A673 (cell line): ENCODE measurements at regions not wholly inside any gene's neighbourhood (a gene's known extent, or its start where the extent isn't known, plus 50 kb on each side); places are given as distances from the start of the nearest gene placed in this dataset.

Experiments
- BruUV-seq: library from RNA; stranded (reverse); fragments of 400-500 nt; replicated peaks from 2 replicates; lab custom pipeline; 2021; lab: Mats Ljungman, UMichigan
- CTCF ChIA-PET: fragments of 300-600 bp; sonication (Branson Sonifier 250); formaldehyde crosslinking; loops from one replicate; lab custom pipeline; 2022; ENCODE audit warnings: antibody characterized with exemption; lab: Charles Lee
- POLR2A ChIA-PET: fragments of 300-600 bp; sonication (Branson Sonifier 250); formaldehyde crosslinking; loops from one replicate; lab custom pipeline; 2022; ENCODE audit warnings: antibody characterized with exemption; ENCODE audit not compliant: low non-redundant PET; lab: Charles Lee
- DNase-seq: peaks from one replicate; pipeline ENCODE4 v3.0.0-alpha.2; 2015; ENCODE audit warnings: low spot score
- H3K27ac ChIP-seq: fragments of 200-600 bp; sonication (generic); 2 replicates; pipeline ENCODE4 v1.5.1; 2016; ENCODE audit warnings: mixed run types, low read depth, mild to moderate bottlenecking, mixed read lengths, antibody characterized with exemption, low read length; ENCODE audit not compliant: poor library complexity, severe bottlenecking
- H3K27me3 ChIP-seq: fragments of 200-600 bp; sonication (generic); replicated peaks from 2 replicates; pipeline ENCODE4 v1.6.1; 2017; ENCODE audit warnings: mixed run types, low read depth, mild to moderate bottlenecking, mixed read lengths, antibody characterized with exemption, low read length; ENCODE audit not compliant: insufficient read depth, poor library complexity
- H3K36me3 ChIP-seq: fragments of 200-600 bp; sonication (generic); 2 replicates; pipeline ENCODE4 v1.6.1; 2016; ENCODE audit warnings: mixed run types, mild to moderate bottlenecking, mixed read lengths, antibody characterized with exemption, low read length; ENCODE audit not compliant: insufficient read depth, poor library complexity, severe bottlenecking
- H3K4me1 ChIP-seq: fragments of 200-600 bp; sonication (generic); 2 replicates; pipeline ENCODE4 v1.6.1; 2017; ENCODE audit warnings: mixed run types, mild to moderate bottlenecking, mixed read lengths, antibody characterized with exemption, low read length; ENCODE audit not compliant: insufficient read depth, poor library complexity, severe bottlenecking
- H3K4me3 ChIP-seq: fragments of 200-600 bp; sonication (generic); 2 replicates; pipeline ENCODE4 v1.5.1; 2016; ENCODE audit warnings: low read depth, mixed run types, mild to moderate bottlenecking, mixed read lengths, low read length; ENCODE audit not compliant: poor library complexity, severe bottlenecking
- H3K9me3 ChIP-seq: fragments of 200-600 bp; sonication (generic); 2 replicates; pipeline ENCODE4 v1.6.1; 2016; ENCODE audit warnings: mixed run types, low read depth, mild to moderate bottlenecking, mixed read lengths, antibody characterized with exemption, low read length; ENCODE audit not compliant: poor library complexity, severe bottlenecking
- EZH2 ChIP-seq: fragments of 200-600 bp; sonication (generic); IDR thresholded peaks from 2 replicates; pipeline ENCODE4 v1.6.1; 2017; ENCODE audit warnings: borderline replicate concordance, low read depth, mild to moderate bottlenecking, mixed read lengths, antibody characterized with exemption, low read length; ENCODE audit not compliant: poor library complexity, severe bottlenecking
- intact Hi-C: fragments of 100-400 bp; cut with micrococcal nuclease; formaldehyde crosslinking; loops from one replicate; pipeline ENCODE4 v1.10.0; 2022; ENCODE audit not compliant: unreplicated experiment
- TF ChIP-seq, protein P1 (sequence below): fragments of 300-800, 200-600 bp; sonication (generic); conservative IDR thresholded peaks from 2 replicates; pipeline ENCODE4 v1.5.1; 2017; ENCODE audit warnings: low read depth, mild to moderate bottlenecking, antibody characterized with exemption, low read length, moderate library complexity, mixed read lengths

DNA sequence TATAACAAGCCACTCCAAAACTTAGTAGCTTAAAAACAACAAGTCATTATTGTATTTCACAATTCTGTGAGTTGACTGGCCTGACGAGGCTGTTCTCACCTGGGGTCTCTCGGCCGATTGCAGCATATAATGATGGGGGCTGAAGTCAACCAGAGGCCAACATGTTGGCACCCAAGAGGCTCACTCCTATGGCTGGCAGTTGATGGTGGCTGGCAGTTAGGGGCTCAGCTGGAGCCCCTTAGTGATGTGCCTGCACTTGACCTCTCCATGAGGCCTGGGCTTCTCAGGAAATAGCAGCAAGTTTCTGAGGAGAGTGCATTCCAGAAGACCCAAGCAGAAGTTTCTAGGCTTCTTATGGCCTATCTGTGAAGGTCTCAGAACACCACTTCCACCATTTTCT lies 459.4 kb downstream of the NPHP4 start:
- H3K27ac ChIP-seq = no peak overlapping the region
- H3K27me3 ChIP-seq = peaks cover 10% of the 10 kb centered on the region
- POLR2A ChIA-PET = no interaction called here
- no peaks in the 10 kb centered on the region for H3K36me3 ChIP-seq
- DNase-seq = no peak
- intact Hi-C loops = no loop called here
- no peaks in the 10 kb centered on the region for H3K4me1 ChIP-seq
- CTCF ChIA-PET = no interaction called here
- H3K4me3 ChIP-seq = no peak overlapping the region
- BruUV-seq = no TSS peak
- H3K9me3 ChIP-seq = no peaks in the 10 kb centered on the region
- no peak for TF ChIP-seq EZH2
- TF ChIP-seq, protein P1, sequence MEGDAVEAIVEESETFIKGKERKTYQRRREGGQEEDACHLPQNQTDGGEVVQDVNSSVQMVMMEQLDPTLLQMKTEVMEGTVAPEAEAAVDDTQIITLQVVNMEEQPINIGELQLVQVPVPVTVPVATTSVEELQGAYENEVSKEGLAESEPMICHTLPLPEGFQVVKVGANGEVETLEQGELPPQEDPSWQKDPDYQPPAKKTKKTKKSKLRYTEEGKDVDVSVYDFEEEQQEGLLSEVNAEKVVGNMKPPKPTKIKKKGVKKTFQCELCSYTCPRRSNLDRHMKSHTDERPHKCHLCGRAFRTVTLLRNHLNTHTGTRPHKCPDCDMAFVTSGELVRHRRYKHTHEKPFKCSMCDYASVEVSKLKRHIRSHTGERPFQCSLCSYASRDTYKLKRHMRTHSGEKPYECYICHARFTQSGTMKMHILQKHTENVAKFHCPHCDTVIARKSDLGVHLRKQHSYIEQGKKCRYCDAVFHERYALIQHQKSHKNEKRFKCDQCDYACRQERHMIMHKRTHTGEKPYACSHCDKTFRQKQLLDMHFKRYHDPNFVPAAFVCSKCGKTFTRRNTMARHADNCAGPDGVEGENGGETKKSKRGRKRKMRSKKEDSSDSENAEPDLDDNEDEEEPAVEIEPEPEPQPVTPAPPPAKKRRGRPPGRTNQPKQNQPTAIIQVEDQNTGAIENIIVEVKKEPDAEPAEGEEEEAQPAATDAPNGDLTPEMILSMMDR = no peak

DNA sequence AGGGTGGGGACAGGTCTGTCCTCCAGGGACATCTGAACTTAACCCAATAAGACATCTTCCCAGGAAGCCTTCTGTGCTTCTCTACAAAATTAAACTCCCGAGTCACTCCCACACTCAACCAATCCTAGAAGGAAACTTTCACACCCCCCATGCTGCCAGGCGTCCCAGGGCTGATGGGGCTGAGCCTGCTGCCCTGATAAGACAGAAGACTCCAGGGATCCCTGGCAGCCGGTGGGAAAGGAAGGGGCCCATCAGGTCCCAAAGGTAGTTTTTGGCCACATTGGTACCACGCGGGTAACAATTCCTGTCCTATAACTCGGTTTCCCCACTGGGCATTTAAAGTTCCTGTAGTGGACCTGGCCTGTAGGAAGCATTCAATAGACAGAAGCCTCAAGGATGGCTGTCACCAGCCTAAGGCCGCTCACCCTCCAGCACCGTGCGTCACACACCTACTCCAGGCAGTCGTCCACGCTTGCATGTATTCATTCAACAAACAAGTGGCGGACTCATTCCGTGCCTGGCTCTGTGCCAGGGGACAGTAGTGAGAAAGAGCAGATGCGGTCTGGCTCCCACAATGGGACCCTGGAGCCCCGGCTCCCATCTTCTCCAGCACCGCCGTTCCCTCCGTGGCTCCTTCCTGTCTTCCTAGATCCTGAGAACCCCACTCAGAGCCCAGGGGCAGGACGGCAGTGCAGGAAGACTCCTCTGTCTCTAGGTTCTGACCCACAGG lies 465.2 kb downstream of the NPHP4 start:
- Histone ChIP-seq H3K27me3 (peaks cover 23% of the 10 kb centered on the region), H3K9me3 (no peaks in the 10 kb centered on the region), H3K27ac (no peak overlapping the region), H3K36me3 (no peaks in the 10 kb centered on the region), H3K4me1 (no peaks in the 10 kb centered on the region), H3K4me3 (no peak overlapping the region)
- ChIA-PET POLR2A (no interaction called here), CTCF (no interaction called here)
- TF ChIP-seq, protein P1 = no peak
- no peak for TF ChIP-seq EZH2
- no peak for DNase-seq
- no TSS peak for BruUV-seq
- intact Hi-C loops = no loop called here

DNA sequence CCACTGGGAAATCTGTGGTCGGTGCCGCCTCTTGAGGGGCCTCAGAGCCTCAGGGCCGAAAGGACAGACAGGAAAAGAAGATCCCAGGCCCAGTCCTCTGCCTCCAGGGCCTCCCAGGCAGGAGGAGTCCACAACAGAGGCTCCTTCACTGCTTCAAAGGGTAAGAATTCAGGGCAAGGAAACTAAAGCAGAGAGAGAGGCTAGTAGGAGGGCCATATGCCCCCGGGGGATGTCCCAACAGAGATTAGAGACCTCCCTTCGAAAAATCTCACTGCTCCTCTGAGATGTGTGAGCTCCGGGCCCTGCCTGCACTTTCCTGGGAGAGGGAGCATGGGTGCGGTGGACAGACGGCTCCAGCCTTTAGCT lies 465.9 kb downstream of the NPHP4 start:
- Histone ChIP-seq H3K4me1 (no peaks in the 10 kb centered on the region), H3K27me3 (peaks cover 23% of the 10 kb centered on the region), H3K36me3 (no peaks in the 10 kb centered on the region), H3K27ac (no peak overlapping the region), H3K9me3 (no peaks in the 10 kb centered on the region), H3K4me3 (no peak overlapping the region)
- no TSS peak for BruUV-seq
- intact Hi-C loops = no loop called here
- DNase-seq = no peak
- ChIA-PET CTCF (no interaction called here), POLR2A (no interaction called here)
- TF ChIP-seq, protein P1 = no peak
- no peak for TF ChIP-seq EZH2
